Transverse colon (tissue), 3 donors: ENCODE measurements at regions not wholly inside any gene's neighbourhood (a gene's known extent, or its start where the extent isn't known, plus 50 kb on each side); places are given as distances from the start of the nearest gene placed in this dataset.
"Not testable (repeated sequence)": the region's sequence is repeated elsewhere in the genome, so short reads cannot be mapped to it uniquely, and the experiment has no call there.

Experiments
- CTCF ChIP-seq, 5 experiments: fragments of 200-600 bp in 3 of 5; fragments of 450-650 bp in 2 of 5; sonication (generic) in 3 of 5; IDR thresholded peaks; 1 replicate in 2 of 5; 2 replicates in 3 of 5; pipeline ENCODE4 v1.5.1; 2016 to 2017; ENCODE audit warnings: antibody characterized with exemption in 5 of 5, inconsistent platforms in 3 of 5, mild to moderate bottlenecking in 2 of 5, moderate library complexity in 1 of 5
- EP300 ChIP-seq: sonication (generic); formaldehyde crosslinking; IDR thresholded peaks from one replicate; pipeline ENCODE4 v1.6.1; 2017; ENCODE audit warnings: antibody characterized with exemption, low read depth
- POLR2A ChIP-seq: fragments of 450-650 bp; IDR thresholded peaks from one replicate; pipeline ENCODE4 v1.6.1; 2016; ENCODE audit warnings: antibody characterized with exemption, mild to moderate bottlenecking, moderate library complexity

GRCh38 chr1:194357573-194358207, 1171.3 kb upstream of the B3GALT2 start:
- TF ChIP-seq CTCF (IDR thresholded peaks at IDR 0.05); POLR2A; EP300: not testable (repeated sequence)
